HCT116 (cell line): ENCODE measurements at regions not wholly inside any gene's neighbourhood (a gene's known extent, or its start where the extent isn't known, plus 50 kb on each side); places are given as distances from the start of the nearest gene placed in this dataset.

Experiments used
- ATAC-seq: fragments of 200-7000 bp; cut with Tn5 transposase; 2 replicates; pipeline ENCODE4 v1.9.1; 2020; ENCODE audit warnings: mild to moderate bottlenecking, moderate library complexity
- BruUV-seq: library from RNA; stranded (reverse); fragments of 400-500 nt; replicated peaks from 2 replicates; lab custom pipeline; 2021; lab: Mats Ljungman, UMichigan
- CTCF ChIA-PET: fragments of 300-600 bp; sonication (Branson Sonifier 250); formaldehyde crosslinking; loops from one replicate; lab custom pipeline; 2021; ENCODE audit warnings: antibody characterized with exemption; lab: Charles Lee
- POLR2A ChIA-PET: fragments of 300-600, 350-600 bp; sonication (Branson Sonifier 250); formaldehyde crosslinking; loops from one replicate; lab custom pipeline; 2021; ENCODE audit warnings: antibody characterized with exemption; lab: Charles Lee
- RAD21 ChIA-PET, 2 experiments: fragments of 300-600 bp; sonication (Branson Sonifier 250); formaldehyde crosslinking; loops; one replicate each; lab custom pipeline; 2023; ENCODE audit warnings: low total read pairs in 2 of 2; ENCODE audit not compliant: uncharacterized antibody in 2 of 2, unreplicated experiment in 2 of 2, low non-redundant PET in 1 of 2; lab: Charles Lee
- DNase-seq: peaks from one replicate; pipeline ENCODE4 v3.0.0-alpha.2; 2010; ENCODE audit warnings: low read depth, low spot score
- H2AFZ ChIP-seq: fragments of 200-600 bp; shearing (Covaris generic), sonication (generic); 2 replicates; pipeline ENCODE4 v1.6.1; 2017; ENCODE audit warnings: low read depth, mixed run types, mixed read lengths, antibody characterized with exemption, low read length; ENCODE audit not compliant: poor library complexity, severe bottlenecking
- H3K27ac ChIP-seq: 2 replicates; pipeline ENCODE4 v1.5.1; 2012; ENCODE audit warnings: low read depth, low read length
- H3K27me3 ChIP-seq: fragments of 200-600 bp; sonication (generic); 2 replicates; pipeline ENCODE4 v1.6.1; 2016; ENCODE audit warnings: mixed run types, low read length, mixed read lengths; ENCODE audit not compliant: insufficient read depth
- H3K36me3 ChIP-seq, 2 experiments: fragments of 200-500 bp in 1 of 2; fragments of 200-600 bp in 1 of 2; sonication (Bioruptor generic) in 1 of 2; sonication (generic) in 1 of 2; 2 replicates each; pipeline versions ENCODE4 v1.5.1 to v1.6.1; 2014 to 2016; ENCODE audit warnings: low read length in 2 of 2, inconsistent platforms in 1 of 2, mixed read lengths in 1 of 2, mixed run types in 1 of 2; ENCODE audit not compliant: insufficient read depth in 2 of 2, control insufficient read depth in 1 of 2
- H3K4me1 ChIP-seq, 2 experiments: fragments of 200-600 bp in 1 of 2; sonication (generic) in 1 of 2; 2 replicates each; pipeline versions ENCODE4 v1.5.1 to v1.6.1; 2012 to 2017; ENCODE audit warnings: low read length in 2 of 2, inconsistent platforms in 1 of 2, mild to moderate bottlenecking in 1 of 2, mixed read lengths in 1 of 2, mixed run types in 1 of 2, moderate library complexity in 1 of 2; ENCODE audit not compliant: insufficient read depth in 2 of 2, control insufficient read depth in 1 of 2
- H3K4me2 ChIP-seq: fragments of 200-600 bp; sonication (generic); 2 replicates; pipeline ENCODE4 v1.6.1; 2017; ENCODE audit warnings: mixed run types, low read length, mixed read lengths
- H3K4me3 ChIP-seq, 2 experiments: fragments of 200-600 bp in 1 of 2; sonication (generic) in 1 of 2; replicated peaks in 1 of 2; 2 replicates each; pipeline ENCODE4 v1.5.1; 2011 to 2016; ENCODE audit warnings: low read length in 2 of 2, control low read depth in 1 of 2, low read depth in 1 of 2, mild to moderate bottlenecking in 1 of 2, mixed read lengths in 1 of 2, mixed run types in 1 of 2
- H3K79me2 ChIP-seq: fragments of 200-600 bp; sonication (generic); 2 replicates; pipeline ENCODE4 v1.6.1; 2017; ENCODE audit warnings: mild to moderate bottlenecking, mixed run types, low read length, moderate library complexity, mixed read lengths; ENCODE audit not compliant: insufficient read depth
- H3K9ac ChIP-seq: fragments of 200-600 bp; sonication (generic); 2 replicates; pipeline ENCODE4 v1.6.1; 2016; ENCODE audit warnings: low read length, mixed read lengths
- H3K9me2 ChIP-seq: fragments of 200-600 bp; sonication (generic), shearing (Covaris generic); 2 replicates; pipeline ENCODE4 v1.6.1; 2017; ENCODE audit warnings: mixed run types, mild to moderate bottlenecking, moderate library complexity; ENCODE audit not compliant: insufficient read depth
- H3K9me3 ChIP-seq, 2 experiments: fragments of 200-500 bp in 1 of 2; fragments of 200-600 bp in 1 of 2; sonication (Bioruptor generic) in 1 of 2; sonication (generic) in 1 of 2; 2 replicates each; pipeline ENCODE4 v1.6.1; 2014 to 2017; ENCODE audit warnings: low read length in 2 of 2, mixed read lengths in 2 of 2, inconsistent platforms in 1 of 2, low read depth in 1 of 2, mild to moderate bottlenecking in 1 of 2, mixed run types in 1 of 2, moderate library complexity in 1 of 2; ENCODE audit not compliant: control insufficient read depth in 1 of 2, insufficient read depth in 1 of 2
- H4K20me1 ChIP-seq: fragments of 200-600 bp; sonication (generic), shearing (Covaris generic); 2 replicates; pipeline ENCODE4 v1.6.1; 2017; ENCODE audit warnings: mixed run types, mild to moderate bottlenecking, moderate library complexity; ENCODE audit not compliant: insufficient read depth
- ATF3 ChIP-seq: IDR thresholded peaks from 2 replicates; pipeline ENCODE4 v1.6.1; 2012
- CEBPB ChIP-seq: IDR thresholded peaks from 2 replicates; pipeline ENCODE4 v1.6.1; 2012; ENCODE audit warnings: low read depth
- CTCF ChIP-seq, 3 experiments: fragments of 200-600 bp in 1 of 3; sonication (generic) in 1 of 3; IDR thresholded peaks in 2 of 3; conservative IDR thresholded peaks in 1 of 3; 2 replicates each; pipeline ENCODE4 v1.5.1; 2012 to 2017; ENCODE audit warnings: low read depth in 2 of 3, low read length in 2 of 3, antibody characterized with exemption in 1 of 3, borderline replicate concordance in 1 of 3, control low read depth in 1 of 3, mild to moderate bottlenecking in 1 of 3, mixed read lengths in 1 of 3, mixed run types in 1 of 3, moderate library complexity in 1 of 3; ENCODE audit not compliant: insufficient read depth in 1 of 3
- EZH2phosphoT487 ChIP-seq: fragments of 200-600 bp; IDR thresholded peaks from 2 replicates; pipeline ENCODE4 v1.6.1; 2018; ENCODE audit warnings: antibody characterized with exemption, borderline replicate concordance
- FOSL1 ChIP-seq: IDR thresholded peaks from 2 replicates; pipeline ENCODE4 v1.6.1; 2012; ENCODE audit warnings: low read depth
- JUND ChIP-seq: IDR thresholded peaks from 2 replicates; pipeline ENCODE4 v1.6.1; 2012
- POLR2AphosphoS5 ChIP-seq: IDR thresholded peaks from 2 replicates; pipeline ENCODE4 v1.6.1; 2011; ENCODE audit warnings: mild to moderate bottlenecking, low read depth, low read length, moderate library complexity
- RAD21 ChIP-seq: IDR thresholded peaks from 2 replicates; pipeline ENCODE4 v1.6.1; 2012; ENCODE audit warnings: low read depth, mild to moderate bottlenecking
- REST ChIP-seq: IDR thresholded peaks from 2 replicates; pipeline ENCODE4 v1.6.1; 2012; ENCODE audit warnings: low read depth
- SIN3A ChIP-seq: IDR thresholded peaks from 2 replicates; pipeline ENCODE4 v1.6.1; 2012; ENCODE audit warnings: low read depth
- SRF ChIP-seq: IDR thresholded peaks from 2 replicates; pipeline ENCODE4 v1.6.1; 2012; ENCODE audit warnings: low read depth
- TCF7L2 ChIP-seq: IDR thresholded peaks from 2 replicates; pipeline ENCODE4 v1.7.0; 2011; ENCODE audit warnings: borderline replicate concordance, inconsistent platforms; ENCODE audit not compliant: insufficient read depth, insufficient read length; ENCODE audit errors: extremely low read depth
- ZBTB33 ChIP-seq: IDR thresholded peaks from 2 replicates; pipeline ENCODE4 v1.6.1; 2011; ENCODE audit warnings: mild to moderate bottlenecking, low read length, moderate library complexity; ENCODE audit not compliant: insufficient replicate concordance; ENCODE audit errors: extremely low read depth
- ZFX ChIP-seq: fragments of 450-650 bp; IDR thresholded peaks from 2 replicates; pipeline ENCODE4 v1.6.1; 2017
- intact Hi-C: fragments of 100-400 bp; cut with micrococcal nuclease; formaldehyde crosslinking; loops from 2 replicates; pipeline ENCODE4 v1.10.0; 2022

- intact Hi-C loops: no loop called here
- Histone ChIP-seq H2AFZ (no peak overlapping the region), H3K4me2 (no peak overlapping the region), H3K9me2 (no peaks in the 10 kb centered on the region), H3K79me2 (no peaks in the 10 kb centered on the region), H3K27me3 (no peaks in the 10 kb centered on the region), H3K4me3 (no peak overlapping the region), H3K27ac (no peak overlapping the region), H3K9me3 (no peaks in the 10 kb centered on the region), H3K4me1 (no peaks in the 10 kb centered on the region), H3K36me3 (no peaks in the 10 kb centered on the region), H3K9ac (no peak overlapping the region), H4K20me1 (no peaks in the 10 kb centered on the region)
- RAD21 ChIA-PET: no interaction called here
- CTCF ChIA-PET: no interaction called here
- POLR2A ChIA-PET: no interaction called here
- no TSS peak for BruUV-seq
- DNase-seq: no peak
- TF ChIP-seq SRF: no peak
- no peak for TF ChIP-seq ZBTB33
- no peak for TF ChIP-seq FOSL1
- no peak for TF ChIP-seq RAD21
- no peak for TF ChIP-seq CEBPB
- no peak for TF ChIP-seq CTCF (IDR thresholded peaks at IDR 0.05 in 2 of 3, conservative IDR thresholded peaks at IDR 0.05 in 1 of 3; ENCODE audit: borderline replicate concordance in 1 of 3, insufficient read depth in 1 of 3, low read depth in 2 of 3, low read length in 2 of 3)
- no peak for TF ChIP-seq ATF3
- TF ChIP-seq SIN3A: no peak
- no peak for TF ChIP-seq POLR2AphosphoS5
- TF ChIP-seq REST: no peak
- TF ChIP-seq ZFX: no peak
- no peak for TF ChIP-seq JUND
- no peak for TF ChIP-seq TCF7L2
- TF ChIP-seq EZH2phosphoT487: no peak
- ATAC-seq: no peak
These were observed 219.5 kb downstream of the NXNL2 start for GRCh38 chr9:88754452-88754851.
